Astrocyte (in vitro differentiated cells and primary cell): ENCODE measurements at regions not wholly inside any gene's neighbourhood (a gene's known extent, or its start where the extent isn't known, plus 50 kb on each side); places are given as distances from the start of the nearest gene placed in this dataset.

Experiments used
- DNase-seq: peaks from one replicate; pipeline ENCODE4 v3.0.0-alpha.2; 2010; ENCODE audit warnings: low read depth
- FAIRE-seq: peaks from 2 replicates; lab custom pipeline; 2011; peaks lifted over from hg19 to GRCh38; lab: Jason Lieb, UNC
- H2AFZ ChIP-seq: 2 replicates; pipeline ENCODE4 v1.6.0; 2012; ENCODE audit warnings: low read depth, low read length, inconsistent platforms
- H3K27ac ChIP-seq: 2 replicates; pipeline ENCODE4 v1.5.1; 2011; ENCODE audit warnings: low read depth, low read length, inconsistent platforms
- H3K27me3 ChIP-seq: 2 replicates; pipeline ENCODE4 v1.6.0; 2011; ENCODE audit warnings: low read length, inconsistent platforms; ENCODE audit not compliant: insufficient read depth
- H3K36me3 ChIP-seq: 2 replicates; pipeline ENCODE4 v1.5.1; 2011; ENCODE audit warnings: low read length, inconsistent platforms; ENCODE audit not compliant: insufficient read depth
- H3K4me1 ChIP-seq: 2 replicates; pipeline ENCODE4 v1.5.1; 2011; ENCODE audit warnings: low read length, inconsistent platforms; ENCODE audit not compliant: insufficient read depth
- H3K4me2 ChIP-seq: 2 replicates; pipeline ENCODE4 v1.6.0; 2012; ENCODE audit warnings: low read length, inconsistent platforms
- H3K4me3 ChIP-seq: 2 replicates; pipeline ENCODE4 v1.5.1; 2011; ENCODE audit warnings: low read depth, mild to moderate bottlenecking, low read length, inconsistent platforms; ENCODE audit not compliant: insufficient read depth
- H3K79me2 ChIP-seq: 2 replicates; pipeline ENCODE4 v1.6.0; 2012; ENCODE audit warnings: mild to moderate bottlenecking, low read length, inconsistent platforms; ENCODE audit not compliant: insufficient read depth
- H3K9ac ChIP-seq: 2 replicates; pipeline ENCODE4 v1.6.0; 2012; ENCODE audit warnings: mild to moderate bottlenecking, low read length, inconsistent platforms
- H3K9me3 ChIP-seq: 2 replicates; pipeline ENCODE4 v1.5.1; 2012; ENCODE audit warnings: low read depth, mild to moderate bottlenecking, low read length, inconsistent platforms; ENCODE audit not compliant: insufficient read depth
- H4K20me1 ChIP-seq: 2 replicates; pipeline ENCODE4 v1.6.0; 2012; ENCODE audit warnings: low read length, inconsistent platforms; ENCODE audit not compliant: insufficient read depth
- H3K27ac Mint-ChIP-seq: one replicate; pipeline ENCODE4 v1.8.0; 2021; ENCODE audit warnings: mild to moderate bottlenecking, mixed read lengths; ENCODE audit not compliant: unreplicated experiment
- H3K27me3 Mint-ChIP-seq: one replicate; pipeline ENCODE4 v1.8.0; 2021; ENCODE audit warnings: low read depth, mixed read lengths; ENCODE audit not compliant: unreplicated experiment
- H3K36me3 Mint-ChIP-seq: one replicate; pipeline ENCODE4 v1.8.0; 2021; ENCODE audit warnings: low read depth, mixed read lengths; ENCODE audit not compliant: unreplicated experiment
- H3K4me1 Mint-ChIP-seq: one replicate; pipeline ENCODE4 v1.8.0; 2021; ENCODE audit warnings: low read depth, mixed read lengths; ENCODE audit not compliant: unreplicated experiment
- H3K4me3 Mint-ChIP-seq: one replicate; pipeline ENCODE4 v1.8.0; 2021; ENCODE audit warnings: mild to moderate bottlenecking, moderate library complexity, mixed read lengths; ENCODE audit not compliant: unreplicated experiment
- H3K9me3 Mint-ChIP-seq: one replicate; pipeline ENCODE4 v1.8.0; 2021; ENCODE audit warnings: mild to moderate bottlenecking, mixed read lengths; ENCODE audit not compliant: unreplicated experiment
- EZH2 ChIP-seq: IDR thresholded peaks from 2 replicates; pipeline ENCODE4 v1.6.1; 2012; ENCODE audit warnings: mild to moderate bottlenecking, low read length, inconsistent platforms; ENCODE audit not compliant: insufficient read depth
- TF ChIP-seq, protein P1 (sequence below): IDR thresholded peaks from 2 replicates; pipeline ENCODE4 v1.5.1; 2011; ENCODE audit warnings: low read depth, mild to moderate bottlenecking, inconsistent platforms, low read length, moderate library complexity; ENCODE audit not compliant: insufficient read depth

DNA sequence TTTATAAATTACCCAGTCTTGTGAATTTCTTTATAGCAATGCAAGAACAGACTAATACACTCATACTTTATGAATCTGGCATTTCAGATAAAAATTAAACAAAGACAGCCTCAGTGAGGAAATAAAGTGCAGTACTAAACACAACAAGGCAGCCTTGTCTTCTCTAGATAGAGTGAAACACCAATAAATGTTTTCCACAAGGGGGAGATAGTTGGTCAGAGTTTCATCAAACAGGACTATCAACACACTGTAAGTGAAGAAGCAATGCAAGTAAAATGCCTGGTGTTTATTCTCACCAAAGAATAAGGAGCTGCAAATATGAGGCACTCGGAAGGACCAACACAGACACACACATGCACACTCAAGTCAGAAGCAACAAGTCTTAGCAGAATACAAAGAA is 62.8 kb downstream of the FAM9B start:
- peak; percentile 15 for DNase-seq
- H3K9me3 Mint-ChIP-seq = no peaks in the 10 kb centered on the region
- no peak overlapping the region for H3K4me3 Mint-ChIP-seq
- H3K27me3 Mint-ChIP-seq = no peaks in the 10 kb centered on the region
- no peaks in the 10 kb centered on the region for H3K36me3 ChIP-seq
- H3K4me2 ChIP-seq = no peak overlapping the region
- no peaks in the 10 kb centered on the region for H4K20me1 ChIP-seq
- H3K4me1 ChIP-seq = no peaks in the 10 kb centered on the region
- H3K4me1 Mint-ChIP-seq = no peaks in the 10 kb centered on the region
- no peaks in the 10 kb centered on the region for H3K27me3 ChIP-seq
- no peak for TF ChIP-seq EZH2
- TF ChIP-seq, protein P1, sequence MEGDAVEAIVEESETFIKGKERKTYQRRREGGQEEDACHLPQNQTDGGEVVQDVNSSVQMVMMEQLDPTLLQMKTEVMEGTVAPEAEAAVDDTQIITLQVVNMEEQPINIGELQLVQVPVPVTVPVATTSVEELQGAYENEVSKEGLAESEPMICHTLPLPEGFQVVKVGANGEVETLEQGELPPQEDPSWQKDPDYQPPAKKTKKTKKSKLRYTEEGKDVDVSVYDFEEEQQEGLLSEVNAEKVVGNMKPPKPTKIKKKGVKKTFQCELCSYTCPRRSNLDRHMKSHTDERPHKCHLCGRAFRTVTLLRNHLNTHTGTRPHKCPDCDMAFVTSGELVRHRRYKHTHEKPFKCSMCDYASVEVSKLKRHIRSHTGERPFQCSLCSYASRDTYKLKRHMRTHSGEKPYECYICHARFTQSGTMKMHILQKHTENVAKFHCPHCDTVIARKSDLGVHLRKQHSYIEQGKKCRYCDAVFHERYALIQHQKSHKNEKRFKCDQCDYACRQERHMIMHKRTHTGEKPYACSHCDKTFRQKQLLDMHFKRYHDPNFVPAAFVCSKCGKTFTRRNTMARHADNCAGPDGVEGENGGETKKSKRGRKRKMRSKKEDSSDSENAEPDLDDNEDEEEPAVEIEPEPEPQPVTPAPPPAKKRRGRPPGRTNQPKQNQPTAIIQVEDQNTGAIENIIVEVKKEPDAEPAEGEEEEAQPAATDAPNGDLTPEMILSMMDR = peak; percentile 43
- H3K9ac ChIP-seq = no peak overlapping the region
- peak; percentile 20 for FAIRE-seq
- no peaks in the 10 kb centered on the region for H3K9me3 ChIP-seq
- no peaks in the 10 kb centered on the region for H3K79me2 ChIP-seq
- H3K4me3 ChIP-seq = no peak overlapping the region
- no peak overlapping the region for H3K27ac ChIP-seq
- H2AFZ ChIP-seq = no peak overlapping the region
- H3K27ac Mint-ChIP-seq = no peak overlapping the region
- no peaks in the 10 kb centered on the region for H3K36me3 Mint-ChIP-seq

DNA sequence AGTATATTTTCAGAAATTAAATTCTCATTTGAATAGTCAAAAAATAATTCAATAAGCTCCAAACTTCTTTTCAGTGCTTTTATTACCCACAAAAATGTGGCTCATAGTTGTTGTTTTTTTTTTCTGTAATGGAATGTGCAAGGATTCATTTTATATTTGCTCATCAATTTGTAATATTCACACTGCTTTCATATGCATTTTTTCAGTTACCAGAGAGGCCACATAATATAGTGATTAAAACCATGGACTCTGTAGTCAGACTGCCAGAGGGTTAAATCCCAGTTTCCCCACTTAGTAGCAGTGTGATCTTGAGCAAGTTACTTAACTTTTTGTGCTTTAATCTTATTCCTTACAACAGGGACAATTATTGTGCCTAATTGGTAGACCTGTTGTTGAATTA is 64.5 kb downstream of the FAM9B start:
- TF ChIP-seq, protein P1 = no peak
- no peak for TF ChIP-seq EZH2
- no peaks in the 10 kb centered on the region for H4K20me1 ChIP-seq
- H3K4me1 ChIP-seq = no peaks in the 10 kb centered on the region
- no peak overlapping the region for H3K4me3 Mint-ChIP-seq
- no peak overlapping the region for H2AFZ ChIP-seq
- H3K4me3 ChIP-seq = no peak overlapping the region
- H3K36me3 ChIP-seq = no peaks in the 10 kb centered on the region
- H3K79me2 ChIP-seq = no peaks in the 10 kb centered on the region
- DNase-seq (peak; percentile 7), FAIRE-seq (no peak)
- H3K36me3 Mint-ChIP-seq = no peaks in the 10 kb centered on the region
- no peak overlapping the region for H3K4me2 ChIP-seq
- no peak overlapping the region for H3K27ac Mint-ChIP-seq
- no peaks in the 10 kb centered on the region for H3K27me3 Mint-ChIP-seq
- H3K27ac ChIP-seq = no peak overlapping the region
- no peaks in the 10 kb centered on the region for H3K9me3 Mint-ChIP-seq
- H3K9ac ChIP-seq = no peak overlapping the region
- no peaks in the 10 kb centered on the region for H3K27me3 ChIP-seq
- H3K4me1 Mint-ChIP-seq = no peaks in the 10 kb centered on the region
- no peaks in the 10 kb centered on the region for H3K9me3 ChIP-seq

DNA sequence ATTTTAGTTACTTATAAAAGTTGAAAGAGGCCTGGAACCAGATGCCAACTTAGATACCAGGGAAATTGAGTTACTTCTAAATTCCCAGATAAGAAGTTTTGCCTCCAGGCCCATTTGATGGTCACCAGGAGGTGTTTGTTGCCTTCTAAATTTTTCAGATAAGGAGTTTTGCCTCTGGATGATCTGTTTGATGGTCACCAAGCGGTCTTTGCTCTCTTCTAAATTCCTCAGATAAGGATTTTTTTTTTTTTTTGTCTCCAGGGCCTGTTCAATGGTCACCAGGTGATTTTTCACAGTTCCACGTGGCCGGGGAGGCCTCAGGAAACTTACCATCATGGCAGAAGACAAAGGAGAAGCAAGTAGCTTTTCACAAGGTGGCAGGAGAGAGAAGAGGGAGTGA is 66.5 kb downstream of the FAM9B start:
- H3K4me2 ChIP-seq = no peak overlapping the region
- no peaks in the 10 kb centered on the region for H3K36me3 ChIP-seq
- no peak overlapping the region for H3K27ac ChIP-seq
- H3K9me3 ChIP-seq = no peaks in the 10 kb centered on the region
- no peaks in the 10 kb centered on the region for H3K79me2 ChIP-seq
- H3K9me3 Mint-ChIP-seq = no peaks in the 10 kb centered on the region
- H4K20me1 ChIP-seq = no peaks in the 10 kb centered on the region
- H3K27me3 ChIP-seq = no peaks in the 10 kb centered on the region
- no peaks in the 10 kb centered on the region for H3K4me1 Mint-ChIP-seq
- no peaks in the 10 kb centered on the region for H3K36me3 Mint-ChIP-seq
- no peak for FAIRE-seq
- no peak overlapping the region for H3K9ac ChIP-seq
- H3K4me3 Mint-ChIP-seq = no peak overlapping the region
- H3K4me1 ChIP-seq = no peaks in the 10 kb centered on the region
- no peak overlapping the region for H3K4me3 ChIP-seq
- TF ChIP-seq EZH2 = no peak
- TF ChIP-seq, protein P1 = no peak
- no peak for DNase-seq
- no peak overlapping the region for H3K27ac Mint-ChIP-seq
- no peak overlapping the region for H2AFZ ChIP-seq
- H3K27me3 Mint-ChIP-seq = no peaks in the 10 kb centered on the region
